HEK293T (cell line): ENCODE measurements at regions not wholly inside any gene's neighbourhood (a gene's known extent, or its start where the extent isn't known, plus 50 kb on each side); places are given as distances from the start of the nearest gene placed in this dataset.

Experiments used
- ARNT ChIP-seq: fragments of 450-650 bp; IDR thresholded peaks from 2 replicates; pipeline ENCODE4 v1.6.1; 2017; ENCODE audit warnings: mild to moderate bottlenecking
- BHLHE40 ChIP-seq: fragments of 450-650 bp; IDR thresholded peaks from 2 replicates; pipeline ENCODE4 v1.6.1; 2016; ENCODE audit warnings: mild to moderate bottlenecking, moderate library complexity, borderline replicate concordance
- CTBP1 ChIP-seq: fragments of 450-650 bp; IDR thresholded peaks from 2 replicates; pipeline ENCODE4 v1.6.1; 2016; ENCODE audit warnings: borderline replicate concordance
- ELF4 ChIP-seq: fragments of 450-650 bp; IDR thresholded peaks from 2 replicates; pipeline ENCODE4 v1.6.1; 2017; ENCODE audit warnings: antibody characterized with exemption
- FOXM1 ChIP-seq: fragments of 450-650 bp; IDR thresholded peaks from 2 replicates; pipeline ENCODE4 v1.6.1; 2017; ENCODE audit warnings: mild to moderate bottlenecking, borderline replicate concordance
- LEF1 ChIP-seq: fragments of 450-650 bp; IDR thresholded peaks from 2 replicates; pipeline ENCODE4 v1.6.1; 2017; ENCODE audit warnings: mild to moderate bottlenecking, borderline replicate concordance
- NFRKB ChIP-seq: fragments of 450-650 bp; IDR thresholded peaks from 2 replicates; pipeline ENCODE4 v1.6.1; 2016; ENCODE audit warnings: mild to moderate bottlenecking, moderate library complexity
- SP1 ChIP-seq: fragments of 450-650 bp; IDR thresholded peaks from 2 replicates; pipeline ENCODE4 v1.6.1; 2017
- TARDBP ChIP-seq: fragments of 450-650 bp; IDR thresholded peaks from 2 replicates; pipeline ENCODE4 v1.6.1; 2016
- ZNF384 ChIP-seq: fragments of 450-650 bp; IDR thresholded peaks from 2 replicates; pipeline ENCODE4 v1.6.1; 2016

GRCh38 chr3:24040311-24040710 is 95.2 kb downstream of the NR1D2 start:
- no peak for TF ChIP-seq SP1
- no peak for TF ChIP-seq ELF4
- no peak for TF ChIP-seq ARNT
- no peak for TF ChIP-seq BHLHE40
- no peak for TF ChIP-seq FOXM1
- no peak for TF ChIP-seq CTBP1
- TF ChIP-seq ZNF384 = no peak
- TF ChIP-seq LEF1 = no peak
- no peak for TF ChIP-seq NFRKB
- no peak for TF ChIP-seq TARDBP
